NCI-H345 treated with DMSO at 0.1 percent for 48 hours (cell line): ENCODE measurements at regions not wholly inside any gene's neighbourhood (a gene's known extent, or its start where the extent isn't known, plus 50 kb on each side); places are given as distances from the start of the nearest gene placed in this dataset.
"Not testable (repeated sequence)": the region's sequence is repeated elsewhere in the genome, so short reads cannot be mapped to it uniquely, and the experiment has no call there.

Experiments
- DNase-seq: peaks from one replicate; lab custom pipeline; 2025; ENCODE audit not compliant: unreplicated experiment; lab: John Stamatoyannopoulos, UW

GRCh38 chr12:27133022-27133590 is 50.7 kb upstream of the C12orf71 start:
- no peak for DNase-seq

GRCh38 chr12:27140478-27140969 is 58.1 kb upstream of the C12orf71 start:
- DNase-seq: no peak

- peak; percentile 46 for DNase-seq
Measured at GRCh38 chr12:27142101-27142721, 59.8 kb upstream of the C12orf71 start.

- DNase-seq: no peak
Measured at GRCh38 chr12:27143256-27144069, 61.1 kb upstream of the C12orf71 start.

- DNase-seq: not testable (repeated sequence)
Measured at GRCh38 chr12:27145725-27146124, 63.3 kb upstream of the C12orf71 start.

- no peak for DNase-seq
Measured at GRCh38 chr12:27148373-27148772, 66.0 kb upstream of the C12orf71 start.

- no peak for DNase-seq
Measured at GRCh38 chr12:27148791-27149190, 66.4 kb upstream of the C12orf71 start.

GRCh38 chr12:27151479-27151878 is 69.1 kb upstream of the C12orf71 start:
- DNase-seq: no peak

GRCh38 chr12:27158297-27158696 is 75.9 kb upstream of the C12orf71 start:
- no peak for DNase-seq

- no peak for DNase-seq
Measured at GRCh38 chr12:27161458-27162228, 79.3 kb upstream of the C12orf71 start.

- no peak for DNase-seq
Measured at GRCh38 chr12:27162229-27162537, 79.8 kb upstream of the C12orf71 start.

GRCh38 chr12:27163048-27163715 is 80.8 kb upstream of the C12orf71 start:
- DNase-seq: no peak

- DNase-seq: no peak
Measured at GRCh38 chr12:27163894-27164293, 80.2 kb upstream of the STK38L start.

GRCh38 chr12:27164330-27165040 is 79.6 kb upstream of the STK38L start:
- no peak for DNase-seq

GRCh38 chr12:27165958-27166357 is 78.1 kb upstream of the STK38L start:
- DNase-seq: not testable (repeated sequence)

GRCh38 chr12:27171494-27171893 is 72.6 kb upstream of the STK38L start:
- DNase-seq: not testable (repeated sequence)

- DNase-seq: no peak
Measured at GRCh38 chr12:27176765-27177164, 67.3 kb upstream of the STK38L start.

- no peak for DNase-seq
Measured at GRCh38 chr12:27177706-27178105, 66.4 kb upstream of the STK38L start.

GRCh38 chr12:27178255-27178654 is 65.8 kb upstream of the STK38L start:
- no peak for DNase-seq

- DNase-seq: no peak
Measured at GRCh38 chr12:27178723-27179399, 65.2 kb upstream of the STK38L start.
